ENCODE measurements at regions not wholly inside any gene's neighbourhood (a gene's known extent, or its start where the extent isn't known, plus 50 kb on each side); places are given as distances from the start of the nearest gene placed in this dataset.
"Not testable (repeated sequence)": the region's sequence is repeated elsewhere in the genome, so short reads cannot be mapped to it uniquely, and the experiment has no call there.

- FAIRE-seq = no peak
Measured at GRCh38 chr10:5268743-5269142, 72.1 kb downstream of the AKR1C4 start.

GRCh38 chr10:5269791-5270190 is 73.2 kb downstream of the AKR1C4 start:
- no peak for FAIRE-seq

- no peak for FAIRE-seq
Measured at GRCh38 chr10:5271526-5271925, 74.9 kb downstream of the AKR1C4 start.

- FAIRE-seq = no peak
Measured at GRCh38 chr10:5272065-5272803, 75.6 kb downstream of the AKR1C4 start.

GRCh38 chr10:5274795-5275194 is 78.2 kb downstream of the AKR1C4 start:
- FAIRE-seq = no peak

GRCh38 chr10:5281356-5281755 is 83.4 kb upstream of the UCN3 start:
- no peak for FAIRE-seq

- FAIRE-seq = no peak
Measured at GRCh38 chr10:5282137-5282536, 82.6 kb upstream of the UCN3 start.

- FAIRE-seq = no peak
Measured at GRCh38 chr10:5283305-5284158, 81.2 kb upstream of the UCN3 start.

- no peak for FAIRE-seq
Measured at GRCh38 chr10:5284311-5285057, 80.3 kb upstream of the UCN3 start.

- no peak for FAIRE-seq
Measured at GRCh38 chr10:5285186-5285585, 79.6 kb upstream of the UCN3 start.

- no peak for FAIRE-seq
Measured at GRCh38 chr10:5288359-5288758, 76.4 kb upstream of the UCN3 start.

- FAIRE-seq = not testable (repeated sequence)
Measured at GRCh38 chr10:5289228-5289627, 75.5 kb upstream of the UCN3 start.

GRCh38 chr10:5291501-5292195 is 73.1 kb upstream of the UCN3 start:
- no peak for FAIRE-seq

GRCh38 chr10:5292196-5292735 is 72.5 kb upstream of the UCN3 start:
- no peak for FAIRE-seq

GRCh38 chr10:5292970-5293369 is 71.8 kb upstream of the UCN3 start:
- FAIRE-seq = not testable (repeated sequence)

GRCh38 chr10:5293691-5294550 is 70.8 kb upstream of the UCN3 start:
- no peak for FAIRE-seq

GRCh38 chr10:5297466-5297865 is 67.3 kb upstream of the UCN3 start:
- no peak for FAIRE-seq

GRCh38 chr10:5297996-5298395 is 66.8 kb upstream of the UCN3 start:
- no peak for FAIRE-seq

- no peak for FAIRE-seq
Measured at GRCh38 chr10:5299950-5300349, 64.8 kb upstream of the UCN3 start.

GRCh38 chr10:5303504-5303903 is 61.3 kb upstream of the UCN3 start:
- no peak for FAIRE-seq

- no peak for FAIRE-seq
Measured at GRCh38 chr10:5305374-5305773, 59.4 kb upstream of the UCN3 start.

GRCh38 chr10:5310914-5311313 is 53.9 kb upstream of the UCN3 start:
- FAIRE-seq = no peak
